MCF 10A (cell line): ENCODE measurements at regions not wholly inside any gene's neighbourhood (a gene's known extent, or its start where the extent isn't known, plus 50 kb on each side); places are given as distances from the start of the nearest gene placed in this dataset.

Source experiments
- BruUV-seq: library from RNA; stranded (reverse); fragments of 400-500 nt; replicated peaks from 2 replicates; lab custom pipeline; 2021; lab: Mats Ljungman, UMichigan
- CTCF ChIA-PET: fragments of 300-600 bp; sonication (Branson Sonifier 250); formaldehyde crosslinking; extraction: SDS; loops from one replicate; lab custom pipeline; 2021; ENCODE audit warnings: antibody characterized with exemption, inconsistent platforms; lab: Yijun Ruan, JAX
- POLR2A ChIA-PET: fragments of 300-600, 350-650 bp; sonication (Branson Sonifier 250); formaldehyde crosslinking; extraction: SDS; loops from one replicate; lab custom pipeline; 2020; ENCODE audit warnings: antibody characterized with exemption, inconsistent platforms; lab: Yijun Ruan, JAX
- DNase-seq: peaks from one replicate; pipeline ENCODE4 v3.0.0-alpha.2; 2018; ENCODE audit not compliant: unreplicated experiment
- H3K27ac Mint-ChIP-seq: one replicate; pipeline ENCODE4 v1.8.0; 2022; ENCODE audit warnings: mild to moderate bottlenecking, low read depth, mixed read lengths; ENCODE audit not compliant: unreplicated experiment
- H3K27me3 Mint-ChIP-seq: one replicate; pipeline ENCODE4 v1.8.0; 2022; ENCODE audit warnings: mixed read lengths; ENCODE audit not compliant: insufficient read depth, unreplicated experiment
- H3K36me3 Mint-ChIP-seq: one replicate; pipeline ENCODE4 v1.8.0; 2022; ENCODE audit warnings: mild to moderate bottlenecking, moderate library complexity, mixed read lengths; ENCODE audit not compliant: insufficient read depth, unreplicated experiment
- H3K4me1 Mint-ChIP-seq: one replicate; pipeline ENCODE4 v1.8.0; 2022; ENCODE audit warnings: mixed read lengths; ENCODE audit not compliant: insufficient read depth, unreplicated experiment
- H3K4me3 Mint-ChIP-seq: one replicate; pipeline ENCODE4 v1.8.0; 2022; ENCODE audit warnings: mild to moderate bottlenecking, moderate library complexity, mixed read lengths; ENCODE audit not compliant: unreplicated experiment
- H3K9me3 Mint-ChIP-seq: one replicate; pipeline ENCODE4 v1.8.0; 2022; ENCODE audit warnings: mixed read lengths; ENCODE audit not compliant: unreplicated experiment
- intact Hi-C: fragments of 100-400 bp; cut with micrococcal nuclease; formaldehyde crosslinking; loops from 2 replicates; pipeline ENCODE4 v1.14.1; 2022
- TF ChIP-seq, protein P1 (sequence below): fragments of 200-600 bp; IDR thresholded peaks from one replicate; pipeline ENCODE4 v1.8.0; 2022; ENCODE audit warnings: antibody characterized with exemption, mild to moderate bottlenecking; ENCODE audit not compliant: unreplicated experiment

DNA sequence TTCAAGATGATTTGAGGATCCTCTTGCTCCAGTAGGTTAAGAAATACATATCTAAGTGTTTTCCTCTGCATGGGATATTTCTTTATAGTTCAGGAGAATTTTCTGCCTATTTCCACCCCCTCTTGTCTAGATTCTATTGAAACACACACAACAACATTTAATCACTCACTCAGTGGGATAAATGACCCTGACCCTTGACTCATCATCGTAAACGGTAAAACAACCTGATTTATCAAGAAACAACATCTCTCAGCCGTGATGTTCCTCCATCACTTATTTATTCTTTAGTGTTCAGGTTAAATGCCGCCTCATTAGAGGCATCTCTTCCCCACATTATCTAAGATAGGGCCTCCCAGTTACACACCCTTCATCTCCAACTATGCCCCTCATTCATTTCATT, 208.7 kb upstream of the FMN2 start:
- DNase-seq: no peak
- CTCF ChIA-PET: interaction anchor here (0.6 kb wide), 2 partner anchors 266 to 714 kb away, joined by 3 read pairs; no protein-coding TSS in a partner anchor
- no peak overlapping the region for H3K27ac Mint-ChIP-seq

DNA sequence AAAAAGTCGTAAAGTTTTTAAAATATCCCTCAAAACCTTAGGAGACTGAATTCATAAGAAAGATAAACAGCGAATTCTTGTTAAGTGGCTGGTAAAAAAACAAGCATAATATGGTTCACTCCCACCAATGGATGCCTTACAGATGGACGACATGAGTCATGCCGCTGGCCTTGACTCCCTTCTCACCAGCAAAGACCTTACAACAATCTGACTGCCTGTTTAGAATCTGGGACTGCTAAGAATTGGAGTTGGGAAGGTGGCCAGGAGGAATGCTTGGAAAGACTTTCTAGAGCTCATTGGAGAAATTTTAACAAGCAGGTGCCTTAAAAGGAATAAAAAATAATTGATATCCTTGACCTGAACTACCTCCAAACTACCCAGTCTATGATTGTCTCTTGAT, 206.9 kb upstream of the FMN2 start:
- Mint-ChIP-seq H3K4me3 (no peak overlapping the region), H3K27me3 (no peaks in the 10 kb centered on the region), H3K36me3 (no peaks in the 10 kb centered on the region), H3K4me1 (no peaks in the 10 kb centered on the region), H3K27ac (no peak overlapping the region), H3K9me3 (peaks cover 8% of the 10 kb centered on the region)
- POLR2A ChIA-PET: no interaction called here
- CTCF ChIA-PET: interaction anchor here (0.6 to 1.5 kb wide), 3 partner anchors 13 to 63 kb away, joined by 3 to 8 read pairs (median 3); no protein-coding TSS in a partner anchor
- TF ChIP-seq, protein P1, sequence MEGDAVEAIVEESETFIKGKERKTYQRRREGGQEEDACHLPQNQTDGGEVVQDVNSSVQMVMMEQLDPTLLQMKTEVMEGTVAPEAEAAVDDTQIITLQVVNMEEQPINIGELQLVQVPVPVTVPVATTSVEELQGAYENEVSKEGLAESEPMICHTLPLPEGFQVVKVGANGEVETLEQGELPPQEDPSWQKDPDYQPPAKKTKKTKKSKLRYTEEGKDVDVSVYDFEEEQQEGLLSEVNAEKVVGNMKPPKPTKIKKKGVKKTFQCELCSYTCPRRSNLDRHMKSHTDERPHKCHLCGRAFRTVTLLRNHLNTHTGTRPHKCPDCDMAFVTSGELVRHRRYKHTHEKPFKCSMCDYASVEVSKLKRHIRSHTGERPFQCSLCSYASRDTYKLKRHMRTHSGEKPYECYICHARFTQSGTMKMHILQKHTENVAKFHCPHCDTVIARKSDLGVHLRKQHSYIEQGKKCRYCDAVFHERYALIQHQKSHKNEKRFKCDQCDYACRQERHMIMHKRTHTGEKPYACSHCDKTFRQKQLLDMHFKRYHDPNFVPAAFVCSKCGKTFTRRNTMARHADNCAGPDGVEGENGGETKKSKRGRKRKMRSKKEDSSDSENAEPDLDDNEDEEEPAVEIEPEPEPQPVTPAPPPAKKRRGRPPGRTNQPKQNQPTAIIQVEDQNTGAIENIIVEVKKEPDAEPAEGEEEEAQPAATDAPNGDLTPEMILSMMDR: no peak
- BruUV-seq: no TSS peak
- DNase-seq: no peak
- intact Hi-C loops: no loop called here

More for the DNA sequence above, 208.7 kb upstream of the FMN2 start:
- intact Hi-C loops: no loop called here
- Mint-ChIP-seq H3K4me3 (no peak overlapping the region), H3K36me3 (no peaks in the 10 kb centered on the region), H3K9me3 (peaks cover 8% of the 10 kb centered on the region), H3K27me3 (no peaks in the 10 kb centered on the region), H3K4me1 (no peaks in the 10 kb centered on the region)
- POLR2A ChIA-PET: interaction anchor here (0.6 kb wide), 1 partner anchor 87 kb away, joined by 3 read pairs; no protein-coding TSS in a partner anchor
- TF ChIP-seq, protein P1: no peak
- no TSS peak for BruUV-seq

DNA sequence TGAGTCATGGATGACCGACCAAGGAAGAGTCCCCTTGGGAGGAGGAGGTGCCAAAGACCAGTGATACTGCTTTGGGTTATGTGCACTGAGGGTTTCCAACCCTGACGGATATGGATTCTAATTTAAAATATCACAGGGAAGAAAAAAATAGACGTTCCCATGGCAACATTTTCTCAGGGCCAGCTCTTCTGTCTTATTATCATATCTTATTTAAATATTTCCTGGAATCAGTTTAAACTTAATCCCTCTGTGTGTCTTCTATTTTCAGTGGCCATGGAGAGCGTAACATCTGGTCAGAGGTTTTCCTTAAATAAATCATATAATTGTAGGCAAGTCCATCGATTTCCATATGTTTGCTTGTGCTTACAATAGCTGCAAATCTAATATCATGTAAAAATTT, 205.4 kb upstream of the FMN2 start:
- H3K36me3 Mint-ChIP-seq: no peaks in the 10 kb centered on the region
- BruUV-seq: no TSS peak
- H3K4me1 Mint-ChIP-seq: no peaks in the 10 kb centered on the region
- H3K9me3 Mint-ChIP-seq: peaks cover 8% of the 10 kb centered on the region
- ChIA-PET POLR2A (interaction anchor here (0.7 kb wide), 2 partner anchors 11 to 13 kb away, joined by 3 read pairs; no protein-coding TSS in a partner anchor), CTCF (interaction anchor here (0.5 to 3.6 kb wide), 7 partner anchors 10 to 979 kb away, joined by 3 to 26 read pairs (median 3); no protein-coding TSS in a partner anchor)
- H3K27me3 Mint-ChIP-seq: no peaks in the 10 kb centered on the region
- no peak for DNase-seq
- TF ChIP-seq, protein P1: no peak
- no peak overlapping the region for H3K4me3 Mint-ChIP-seq
- no peak overlapping the region for H3K27ac Mint-ChIP-seq
- intact Hi-C loops: no loop called here

DNA sequence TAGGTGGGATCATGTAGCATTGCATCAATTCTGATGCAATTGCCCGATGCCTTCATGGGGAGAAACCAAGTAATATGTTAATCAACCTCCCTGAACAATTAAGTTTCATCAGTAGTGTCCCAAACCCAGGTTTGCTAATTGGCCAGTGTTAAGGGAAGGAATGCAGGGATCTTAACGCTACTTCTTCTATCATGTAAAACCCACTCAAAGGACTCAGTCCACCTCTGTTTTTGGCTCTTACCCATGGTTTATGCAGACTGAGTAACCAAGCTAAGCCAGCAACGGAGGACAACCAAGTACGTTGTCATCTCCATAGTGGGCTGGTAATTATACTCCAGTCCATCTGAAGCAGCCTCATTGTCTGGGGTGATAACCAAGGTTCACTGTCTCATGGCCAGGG, 203.0 kb upstream of the FMN2 start:
- Mint-ChIP-seq H3K4me1 (peaks cover 8% of the 10 kb centered on the region), H3K27ac (no peak overlapping the region), H3K9me3 (peaks cover 8% of the 10 kb centered on the region), H3K27me3 (no peaks in the 10 kb centered on the region), H3K36me3 (no peaks in the 10 kb centered on the region), H3K4me3 (no peak overlapping the region)
- TF ChIP-seq, protein P1: no peak
- DNase-seq: no peak
- POLR2A ChIA-PET: no interaction called here
- intact Hi-C loops: no loop called here
- BruUV-seq: no TSS peak
- CTCF ChIA-PET: interaction anchor here (1.2 to 3.6 kb wide), 2 partner anchors 9 to 483 kb away, joined by 4 to 26 read pairs; no protein-coding TSS in a partner anchor
